ENCODE measurements at regions not wholly inside any gene's neighbourhood (a gene's known extent, or its start where the extent isn't known, plus 50 kb on each side); places are given as distances from the start of the nearest gene placed in this dataset.

DNA sequence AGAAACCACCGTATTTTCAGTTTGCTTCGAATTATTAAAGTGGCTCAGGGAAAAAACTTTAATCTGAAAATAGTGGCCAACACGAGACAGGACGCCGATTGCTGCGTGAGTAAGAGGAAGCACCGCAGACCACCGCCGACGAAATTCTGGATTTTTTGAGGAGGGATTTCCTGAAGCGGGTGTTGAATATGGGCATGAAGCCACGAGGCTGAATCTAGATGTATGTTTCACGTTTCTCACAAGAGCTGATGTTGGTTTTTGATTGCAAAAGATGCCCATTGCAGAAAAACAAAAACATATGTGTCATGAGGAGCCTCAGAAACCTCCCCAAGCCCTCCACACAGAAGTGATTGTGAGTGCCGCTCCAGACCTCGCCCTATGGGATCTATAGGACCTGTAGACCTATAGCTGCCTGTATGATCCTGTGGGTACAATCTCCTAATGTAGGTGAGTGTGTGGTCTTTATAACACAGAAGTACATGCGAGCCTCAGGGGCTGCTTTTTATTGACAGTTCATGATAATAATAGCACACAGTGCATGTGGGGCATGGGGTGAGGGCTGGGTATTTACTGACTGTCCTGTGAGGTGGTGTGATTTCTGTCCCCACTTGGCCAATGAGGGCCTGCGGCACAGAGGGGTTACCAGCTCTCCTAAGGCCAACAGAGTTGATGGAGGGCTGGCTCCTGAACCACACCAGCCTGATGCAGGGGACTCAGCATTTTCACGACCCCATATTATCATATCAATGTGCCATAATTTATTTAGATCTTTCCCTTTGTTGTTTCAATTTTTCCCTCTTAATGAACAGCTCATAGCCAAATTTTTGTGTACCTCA is 243.9 kb downstream of the DLL1 start:
- TF ChIP-seq POLR2A (IDR thresholded peaks at IDR 0.05; ENCODE audit: low read depth, low read length) = no peak
- DNase-seq (ENCODE audit: insufficient read length, low spot score) (no peak), FAIRE-seq (no peak)

DNA sequence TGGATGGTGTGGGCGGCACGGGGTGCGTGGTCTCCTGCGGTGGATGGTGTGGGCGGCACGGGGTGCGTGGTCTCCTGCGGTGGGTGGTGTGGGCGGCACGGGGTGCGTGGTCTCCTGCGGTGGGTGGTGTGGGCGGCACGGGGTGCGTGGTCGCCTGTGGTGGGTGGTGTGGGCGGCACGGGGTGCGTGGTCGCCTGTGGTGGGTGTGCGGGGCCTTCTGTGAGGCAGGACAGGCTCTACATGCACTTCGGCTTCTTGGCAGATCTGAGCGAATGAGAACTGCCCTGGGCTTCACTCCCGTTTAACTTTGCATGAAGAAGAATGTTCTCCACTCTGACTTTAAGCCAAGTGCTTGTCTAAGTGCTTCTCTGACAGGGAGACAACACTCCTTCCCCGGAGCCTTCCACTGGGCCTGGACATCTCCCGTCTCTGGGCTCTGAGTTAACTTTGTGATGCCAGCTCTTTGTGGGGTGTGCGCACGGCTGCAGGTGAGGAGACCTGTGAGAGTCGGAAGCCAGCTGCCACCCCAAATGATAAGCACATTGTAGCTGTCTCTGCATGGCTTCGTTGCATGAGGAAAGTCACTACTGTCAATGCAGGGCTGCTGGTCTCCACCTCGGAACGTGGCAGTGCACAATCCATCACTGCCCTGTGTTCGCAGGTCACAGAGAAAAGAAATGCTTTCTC is 244.8 kb downstream of the DLL1 start:
- DNase-seq (ENCODE audit: insufficient read length, low spot score) (no peak), FAIRE-seq (no peak)
- TF ChIP-seq POLR2A (IDR thresholded peaks at IDR 0.05; ENCODE audit: low read depth, low read length) = no peak

DNA sequence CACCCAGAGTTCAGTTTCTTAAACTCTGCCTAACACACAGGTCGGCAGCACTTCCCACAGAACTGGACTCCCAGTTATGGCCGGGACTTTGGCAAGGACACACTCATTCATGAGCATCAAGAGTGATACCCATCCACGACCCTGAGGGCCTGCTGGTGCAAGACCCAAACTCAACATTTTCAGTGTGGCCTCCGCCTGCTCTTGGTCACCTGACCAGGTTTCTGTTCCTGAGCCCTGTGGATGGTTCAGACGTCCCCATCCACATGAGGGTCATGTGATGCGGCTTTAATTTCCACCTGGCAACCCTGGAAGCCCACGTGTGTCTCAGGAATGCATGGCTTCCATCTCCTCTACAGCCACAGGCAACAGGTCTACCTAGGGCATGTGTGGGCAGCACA is 245.3 kb downstream of the DLL1 start:
- no peak for TF ChIP-seq POLR2A (IDR thresholded peaks at IDR 0.05; ENCODE audit: low read depth, low read length)
- DNase-seq (ENCODE audit: insufficient read length, low spot score) (no peak), FAIRE-seq (no peak)

DNA sequence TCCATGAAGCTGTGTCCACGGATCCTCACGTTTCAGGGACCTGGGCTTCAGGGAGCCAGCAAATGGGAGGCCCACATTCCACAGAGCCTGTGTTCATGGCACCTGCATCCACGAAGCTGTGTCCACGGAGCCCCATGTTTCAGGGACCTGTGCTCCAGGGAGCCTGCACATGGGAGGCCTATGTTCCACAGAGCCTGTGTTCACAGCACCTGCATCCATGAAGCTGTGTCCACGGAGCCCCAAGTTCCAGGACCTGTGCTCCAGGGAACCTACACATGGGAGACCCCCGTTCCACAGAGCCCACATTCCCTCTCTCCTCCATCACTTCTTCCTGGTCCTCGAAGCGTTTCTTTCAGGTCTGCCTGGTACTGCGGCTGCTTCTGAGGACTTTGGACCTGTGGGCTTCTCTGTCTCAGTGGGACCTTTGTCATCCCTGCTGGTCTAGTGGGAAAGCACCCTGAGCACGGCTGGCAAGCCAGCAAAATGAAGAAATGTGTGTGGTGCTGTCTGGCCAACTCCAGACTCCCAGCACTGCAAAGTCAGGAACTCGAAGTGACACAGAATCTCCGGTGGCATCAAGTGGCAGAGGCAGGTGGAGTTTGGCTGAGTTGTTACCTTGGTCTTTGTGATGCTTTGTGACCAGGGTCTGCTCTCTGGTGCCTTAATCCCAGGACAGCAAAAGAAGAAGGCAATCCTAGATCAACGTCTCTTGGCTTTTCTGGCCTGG is 245.9 kb downstream of the DLL1 start:
- no peak for DNase-seq (ENCODE audit: insufficient read length, low spot score)
- TF ChIP-seq POLR2A (IDR thresholded peaks at IDR 0.05; ENCODE audit: low read depth, low read length) = no peak
- no peak for FAIRE-seq

DNA sequence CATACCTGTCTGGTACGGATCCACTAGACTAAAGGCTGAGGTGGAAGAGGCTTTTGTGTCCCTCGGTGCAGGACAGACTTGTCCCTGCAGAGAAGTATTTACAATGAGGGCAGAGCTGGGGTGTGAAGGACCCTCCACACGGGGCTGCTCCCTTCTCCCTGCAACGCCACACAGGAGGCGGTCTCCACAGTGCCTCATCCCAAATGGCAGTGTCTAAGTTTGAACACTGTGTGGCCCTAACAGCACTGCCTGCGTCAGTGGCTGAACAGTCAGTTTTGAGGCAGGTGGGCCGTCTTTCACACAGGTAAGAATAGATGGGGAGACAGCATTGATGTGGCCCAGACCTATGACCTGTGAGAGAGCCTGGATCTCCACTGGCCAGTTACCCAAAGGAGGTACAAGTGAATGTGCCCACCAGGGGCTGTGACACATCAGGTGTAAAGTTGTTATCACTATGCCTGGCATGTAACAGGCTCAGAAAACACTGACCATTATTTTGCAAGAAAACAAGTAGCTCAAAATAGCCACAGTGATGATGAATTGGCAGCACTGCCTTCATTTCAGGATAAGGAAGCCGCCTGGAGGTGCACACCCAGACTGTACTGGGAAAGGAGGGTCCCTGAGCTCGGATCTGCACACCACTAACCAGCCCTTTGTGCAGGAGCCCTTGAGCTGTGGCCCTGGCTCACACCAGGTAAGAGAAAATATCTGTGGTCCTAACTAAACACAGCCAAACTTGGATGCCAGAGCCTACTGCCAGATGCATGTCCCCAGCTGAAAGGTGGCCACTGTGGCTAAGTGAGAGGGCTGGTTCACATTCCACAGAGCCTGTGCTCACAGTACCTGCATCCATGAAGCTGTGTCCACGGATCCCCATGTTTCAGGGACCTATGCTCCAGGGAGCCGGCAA is 246.7 kb downstream of the DLL1 start:
- FAIRE-seq (no peak), DNase-seq (ENCODE audit: insufficient read length, low spot score) (no peak)
- no peak for TF ChIP-seq POLR2A (IDR thresholded peaks at IDR 0.05; ENCODE audit: low read depth, low read length)

DNA sequence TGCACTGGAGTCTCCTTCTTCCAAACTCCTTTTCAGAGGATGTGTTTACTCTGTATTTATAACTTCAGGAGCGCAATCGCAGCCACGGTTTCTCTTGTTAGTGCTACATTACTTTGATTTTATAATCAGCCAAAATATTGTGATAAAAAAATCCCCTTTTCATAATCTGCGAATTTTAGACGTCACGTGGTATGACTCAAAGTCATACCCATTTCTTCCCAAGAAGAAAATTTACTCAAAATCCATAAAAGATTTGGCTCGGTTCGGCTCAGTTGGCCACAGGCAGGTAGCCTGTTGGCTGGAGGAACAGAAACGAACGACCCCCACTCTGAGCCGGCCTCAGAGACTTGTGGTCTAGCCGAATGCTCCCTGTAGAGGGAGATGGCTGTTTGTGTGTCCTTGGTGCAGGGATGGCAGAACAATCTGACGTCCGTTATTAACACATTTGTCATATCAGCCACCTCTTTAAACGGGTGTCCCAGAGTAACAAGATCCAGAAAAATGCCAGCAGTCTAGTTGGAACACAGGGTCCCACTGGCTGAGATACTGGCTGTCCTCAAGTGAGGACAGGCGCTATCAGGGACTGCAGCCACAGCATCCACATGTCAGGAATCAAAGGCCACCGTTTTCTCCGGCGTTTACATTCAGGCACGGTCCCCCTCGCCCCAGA is 247.6 kb downstream of the DLL1 start:
- no peak for DNase-seq (ENCODE audit: insufficient read length, low spot score)
- FAIRE-seq = no peak
- TF ChIP-seq POLR2A (IDR thresholded peaks at IDR 0.05; ENCODE audit: low read depth, low read length) = no peak

DNA sequence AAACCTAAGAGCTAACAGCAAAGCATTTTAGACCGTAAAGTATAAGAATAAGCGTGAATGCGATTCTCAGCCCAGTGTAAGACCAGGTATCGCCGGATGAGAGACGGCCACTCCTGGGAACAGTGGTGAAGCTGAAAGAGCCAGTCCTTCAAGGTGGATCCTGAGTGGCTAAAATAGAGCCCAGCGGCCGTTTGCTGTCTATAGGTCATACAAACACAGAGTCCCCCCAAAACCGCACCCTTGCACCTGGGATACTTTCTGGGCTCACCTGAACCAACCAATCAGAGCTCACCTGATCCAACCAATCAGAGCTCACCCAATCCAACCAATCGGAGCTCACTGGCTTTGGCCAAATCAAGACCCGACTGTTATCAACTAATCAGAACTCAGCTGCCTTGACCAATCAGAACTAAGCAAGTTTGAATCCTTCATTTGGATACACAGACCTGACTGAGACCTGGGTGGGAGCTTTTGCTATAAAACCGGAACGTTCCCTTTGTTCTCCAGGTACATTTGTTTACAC is 248.2 kb downstream of the DLL1 start:
- no peak for TF ChIP-seq POLR2A (IDR thresholded peaks at IDR 0.05; ENCODE audit: low read depth, low read length)
- FAIRE-seq = no peak
- no peak for DNase-seq (ENCODE audit: insufficient read length, low spot score)

DNA sequence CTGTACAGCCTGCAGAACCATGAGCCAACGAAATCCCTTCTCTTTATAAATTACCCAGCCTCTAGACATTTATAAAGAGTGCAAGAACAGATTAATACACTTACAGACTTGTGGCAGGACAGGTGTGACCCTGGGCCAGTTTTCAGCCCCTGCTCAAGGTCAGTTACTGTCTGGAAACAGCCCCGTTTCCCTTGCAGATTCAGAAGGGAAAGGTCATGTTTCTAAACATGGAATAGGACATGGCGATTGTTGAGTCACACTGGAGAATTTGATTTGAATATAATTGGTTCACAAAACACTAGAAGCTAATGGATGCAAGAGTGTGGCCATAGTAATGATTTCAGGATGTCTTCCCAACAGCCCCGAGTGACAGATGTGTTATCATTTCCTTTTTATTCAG is 248.8 kb downstream of the DLL1 start:
- DNase-seq (ENCODE audit: insufficient read length, low spot score) = no peak
- no peak for TF ChIP-seq POLR2A (IDR thresholded peaks at IDR 0.05; ENCODE audit: low read depth, low read length)
- no peak for FAIRE-seq

DNA sequence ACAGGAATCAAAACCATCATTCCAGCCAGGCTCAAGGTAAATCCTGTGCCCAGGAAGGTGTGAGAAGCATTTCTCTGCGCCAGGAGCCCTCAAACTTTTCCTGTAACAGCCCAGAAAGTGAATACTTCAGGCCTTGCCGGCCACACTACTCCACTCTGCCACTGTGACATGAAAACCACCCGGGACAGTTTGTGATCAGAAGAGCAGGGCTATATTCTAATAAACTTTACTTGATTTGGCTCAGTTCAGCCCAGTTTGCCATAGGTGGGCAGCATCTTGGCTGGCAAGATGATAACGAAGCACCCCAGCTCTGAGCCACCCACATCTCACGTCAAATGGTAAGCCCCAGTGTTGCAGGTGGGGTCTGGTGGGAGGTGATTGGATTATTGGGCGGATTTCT is 249.4 kb downstream of the DLL1 start:
- no peak for DNase-seq (ENCODE audit: insufficient read length, low spot score)
- FAIRE-seq = no peak
- no peak for TF ChIP-seq POLR2A (IDR thresholded peaks at IDR 0.05; ENCODE audit: low read depth, low read length)

DNA sequence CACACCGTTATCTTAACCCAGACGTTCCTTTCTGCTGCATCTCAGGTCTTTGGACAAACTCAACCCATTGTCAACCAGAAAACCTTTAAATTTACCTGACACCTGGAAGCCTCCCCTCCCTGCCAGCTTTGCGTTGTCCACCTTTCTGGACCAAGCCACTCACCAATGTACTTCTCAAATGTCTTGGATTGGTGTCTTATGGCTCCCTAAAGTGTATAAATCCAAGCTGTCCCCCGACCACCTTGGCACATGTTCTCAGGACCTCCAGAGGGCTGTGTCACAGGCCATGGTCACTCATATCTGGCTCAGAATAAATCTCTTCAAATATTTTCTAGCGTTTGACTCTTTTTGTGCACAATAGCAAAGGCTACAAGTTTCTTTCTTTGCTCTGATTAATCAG is 250.0 kb downstream of the DLL1 start:
- no peak for TF ChIP-seq POLR2A (IDR thresholded peaks at IDR 0.05; ENCODE audit: low read depth, low read length)
- DNase-seq (ENCODE audit: insufficient read length, low spot score) (no peak), FAIRE-seq (no peak)

DNA sequence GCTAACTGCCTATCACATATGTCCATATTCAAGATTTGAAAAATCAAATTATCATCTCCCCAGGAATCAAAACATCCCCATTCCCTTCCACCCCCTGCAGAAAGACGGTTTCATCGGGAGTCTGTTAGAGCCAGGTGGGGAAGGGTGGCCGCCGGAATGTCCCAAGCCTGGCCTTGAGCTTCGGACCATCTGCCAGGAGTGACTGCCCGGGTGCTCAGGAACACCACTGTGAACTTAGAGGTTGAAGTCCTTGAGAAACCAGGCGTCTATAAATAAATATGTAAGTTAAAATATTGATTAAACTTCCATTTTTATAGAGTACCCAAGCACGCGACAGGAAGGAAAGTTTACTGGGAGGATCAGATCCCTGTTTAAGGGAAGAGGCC is 250.8 kb downstream of the DLL1 start:
- TF ChIP-seq POLR2A (IDR thresholded peaks at IDR 0.05; ENCODE audit: low read depth, low read length) = no peak
- FAIRE-seq = no peak
- DNase-seq (ENCODE audit: insufficient read length, low spot score) = no peak

DNA sequence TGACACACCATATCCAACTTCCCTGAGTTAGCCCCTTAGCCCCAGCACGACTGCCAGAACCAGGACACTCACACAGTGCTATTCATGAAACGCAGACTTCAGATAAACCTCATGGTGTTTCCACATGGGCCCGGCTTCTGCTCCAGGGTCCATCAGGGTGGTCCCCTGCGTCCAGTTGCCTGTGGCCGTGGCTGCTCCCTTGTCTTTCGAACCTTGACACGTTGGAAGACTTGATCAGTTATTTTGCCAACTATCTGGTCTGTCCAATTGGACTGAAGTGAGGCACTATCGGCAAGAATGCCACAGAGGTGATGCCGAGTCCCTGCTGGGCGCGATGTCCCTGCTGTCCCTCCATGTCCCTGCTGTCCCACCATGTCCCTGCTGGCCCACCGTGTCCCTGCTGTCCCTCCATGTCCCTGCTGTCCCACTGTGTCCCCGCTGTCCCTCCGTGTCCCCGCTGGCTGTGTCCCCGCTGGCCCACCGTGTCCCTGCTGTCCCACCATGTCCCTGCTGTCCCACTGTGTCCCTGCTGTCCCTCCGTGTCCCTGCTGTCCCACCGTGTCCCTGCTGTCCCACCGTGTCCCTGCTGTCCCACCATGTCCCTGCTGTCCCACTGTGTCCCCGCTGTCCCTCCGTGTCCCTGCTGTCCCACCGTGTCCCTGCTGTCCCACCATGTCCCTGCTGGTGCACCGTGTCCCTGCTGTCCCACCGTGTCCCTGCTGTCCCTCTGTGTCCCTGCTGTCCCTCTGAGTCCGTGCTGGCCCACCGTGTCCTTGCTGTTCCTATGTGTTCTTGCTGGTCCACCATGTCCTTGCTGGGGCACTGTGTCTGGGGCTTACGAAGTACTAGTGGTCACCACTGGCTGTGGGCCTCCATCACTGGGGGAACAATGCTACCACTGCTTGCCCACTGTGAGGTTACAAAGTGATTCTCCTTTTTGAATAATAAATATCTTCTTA is 251.4 kb downstream of the DLL1 start:
- FAIRE-seq = no peak

More for the DNA sequence above, 251.4 kb downstream of the DLL1 start:
- no peak for TF ChIP-seq POLR2A (IDR thresholded peaks at IDR 0.05; ENCODE audit: low read depth, low read length)
- no peak for DNase-seq (ENCODE audit: insufficient read length, low spot score)
